Smooth muscle cell (in vitro differentiated cells): ENCODE measurements at regions not wholly inside any gene's neighbourhood (a gene's known extent, or its start where the extent isn't known, plus 50 kb on each side); places are given as distances from the start of the nearest gene placed in this dataset.
"Not testable (repeated sequence)": the region's sequence is repeated elsewhere in the genome, so short reads cannot be mapped to it uniquely, and the experiment has no call there.

ENCODE experiments used
- DNase-seq: peaks from one replicate; lab custom pipeline; 2025; ENCODE audit not compliant: unreplicated experiment; lab: John Stamatoyannopoulos, UW
- H2AFZ ChIP-seq: fragments of 200-600 bp; sonication (generic); 2 replicates; pipeline ENCODE4 v1.6.0; 2016; ENCODE audit warnings: antibody characterized with exemption, low read depth, mild to moderate bottlenecking
- H3F3A ChIP-seq: fragments of 200-600 bp; sonication (generic); 2 replicates; pipeline ENCODE4 v1.6.0; 2017; ENCODE audit warnings: antibody characterized with exemption, low read depth
- H3K27ac ChIP-seq: fragments of 200-600 bp; sonication (generic); 2 replicates; pipeline ENCODE4 v1.5.1; 2016; ENCODE audit warnings: low read depth, mild to moderate bottlenecking
- H3K27me3 ChIP-seq: fragments of 200-600 bp; sonication (generic); 2 replicates; pipeline ENCODE4 v1.6.1; 2016; ENCODE audit warnings: low read depth, mild to moderate bottlenecking
- H3K36me3 ChIP-seq: fragments of 200-600 bp; sonication (generic); 2 replicates; pipeline ENCODE4 v1.5.1; 2016; ENCODE audit warnings: low read depth
- H3K4me1 ChIP-seq: fragments of 200-600 bp; sonication (generic); 2 replicates; pipeline ENCODE4 v1.5.1; 2016; ENCODE audit warnings: low read depth
- H3K4me2 ChIP-seq: fragments of 200-600 bp; sonication (generic); 2 replicates; pipeline ENCODE4 v1.6.0; 2016; ENCODE audit warnings: mild to moderate bottlenecking
- H3K4me3 ChIP-seq: fragments of 200-600 bp; sonication (generic); 2 replicates; pipeline ENCODE4 v1.5.1; 2016; ENCODE audit warnings: mild to moderate bottlenecking
- H3K79me2 ChIP-seq: fragments of 200-600 bp; sonication (generic); 2 replicates; pipeline ENCODE4 v1.6.0; 2016; ENCODE audit warnings: low read depth, mild to moderate bottlenecking
- H3K9ac ChIP-seq: fragments of 200-600 bp; sonication (generic); 2 replicates; pipeline ENCODE4 v1.6.0; 2016; ENCODE audit warnings: low read depth
- H3K9me3 ChIP-seq: fragments of 200-600 bp; sonication (generic); replicated peaks from 2 replicates; pipeline ENCODE4 v1.5.1; 2016; ENCODE audit warnings: low read depth
- H4K20me1 ChIP-seq: fragments of 200-600 bp; sonication (generic); 2 replicates; pipeline ENCODE4 v1.6.0; 2016; ENCODE audit warnings: low read depth
- WGBS: methylation state at CpG from one replicate; pipeline ENCODE4 v1.1.7; 2016; ENCODE audit warnings: low lambda C conversion rate; 5-methylcytosine and 5-hydroxymethylcytosine counted together
- TF ChIP-seq, protein P1 (sequence below): fragments of 200-600 bp; sonication (generic); IDR thresholded peaks from 2 replicates; pipeline ENCODE4 v1.5.1; 2017; ENCODE audit warnings: borderline replicate concordance, mild to moderate bottlenecking, antibody characterized with exemption; ENCODE audit not compliant: insufficient read depth, poor library complexity, severe bottlenecking

DNA sequence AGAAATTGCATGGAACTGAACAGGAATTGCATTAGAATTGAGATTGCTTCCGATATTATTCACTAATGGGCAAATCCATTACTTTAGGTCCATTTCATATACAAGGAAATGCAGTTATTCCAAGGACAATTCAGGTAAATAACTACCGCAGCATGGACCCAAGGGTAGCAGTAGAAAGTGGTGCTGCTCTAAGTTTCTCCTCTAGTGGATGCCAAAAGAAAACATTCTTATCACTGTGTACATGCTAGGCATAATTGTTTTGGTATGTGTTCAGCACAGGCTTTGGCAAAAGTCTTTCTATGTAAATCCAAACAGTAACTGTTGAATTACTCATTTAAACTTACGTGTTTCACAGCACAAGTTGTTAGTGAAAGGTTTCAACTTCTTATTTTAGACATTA is 890.1 kb upstream of the ADAMTS5 start:
- not testable (repeated sequence) for H3K4me3 ChIP-seq, H3K9ac ChIP-seq, H3F3A ChIP-seq, H4K20me1 ChIP-seq, DNase-seq, H3K27me3 ChIP-seq, H3K79me2 ChIP-seq, H3K36me3 ChIP-seq, H3K9me3 ChIP-seq, H3K4me1 ChIP-seq, H2AFZ ChIP-seq
- Histone ChIP-seq H3K27ac (peak overlapping the region; percentile 3), H3K4me2 (peak overlapping the region; percentile 53)
- WGBS, result 60% methylated on average over 3 of the region's 3 CpGs

- no peak for DNase-seq
- 94% methylated on average over 3 of the region's 3 CpGs for WGBS
Measured at GRCh38 chr21:27841084-27841672, 874.3 kb upstream of the ADAMTS5 start.

GRCh38 chr21:27840262-27840661 is 873.4 kb upstream of the ADAMTS5 start:
- no peak overlapping the region for H3K4me2 ChIP-seq
- WGBS, result 88% methylated on average over 3 of the region's 3 CpGs
- no peak overlapping the region for H2AFZ ChIP-seq

More at GRCh38 chr21:27841084-27841672, 874.3 kb upstream of the ADAMTS5 start:
- Histone ChIP-seq H3K4me3 (no peak overlapping the region), H4K20me1 (no peaks in the 10 kb centered on the region), H3F3A (no peaks in the 10 kb centered on the region), H2AFZ (no peak overlapping the region), H3K9me3 (no peaks in the 10 kb centered on the region), H3K4me1 (no peaks in the 10 kb centered on the region), H3K27ac (no peak overlapping the region), H3K27me3 (no peaks in the 10 kb centered on the region), H3K36me3 (no peaks in the 10 kb centered on the region), H3K4me2 (no peak overlapping the region), H3K9ac (no peak overlapping the region), H3K79me2 (no peaks in the 10 kb centered on the region)
- TF ChIP-seq, protein P1, sequence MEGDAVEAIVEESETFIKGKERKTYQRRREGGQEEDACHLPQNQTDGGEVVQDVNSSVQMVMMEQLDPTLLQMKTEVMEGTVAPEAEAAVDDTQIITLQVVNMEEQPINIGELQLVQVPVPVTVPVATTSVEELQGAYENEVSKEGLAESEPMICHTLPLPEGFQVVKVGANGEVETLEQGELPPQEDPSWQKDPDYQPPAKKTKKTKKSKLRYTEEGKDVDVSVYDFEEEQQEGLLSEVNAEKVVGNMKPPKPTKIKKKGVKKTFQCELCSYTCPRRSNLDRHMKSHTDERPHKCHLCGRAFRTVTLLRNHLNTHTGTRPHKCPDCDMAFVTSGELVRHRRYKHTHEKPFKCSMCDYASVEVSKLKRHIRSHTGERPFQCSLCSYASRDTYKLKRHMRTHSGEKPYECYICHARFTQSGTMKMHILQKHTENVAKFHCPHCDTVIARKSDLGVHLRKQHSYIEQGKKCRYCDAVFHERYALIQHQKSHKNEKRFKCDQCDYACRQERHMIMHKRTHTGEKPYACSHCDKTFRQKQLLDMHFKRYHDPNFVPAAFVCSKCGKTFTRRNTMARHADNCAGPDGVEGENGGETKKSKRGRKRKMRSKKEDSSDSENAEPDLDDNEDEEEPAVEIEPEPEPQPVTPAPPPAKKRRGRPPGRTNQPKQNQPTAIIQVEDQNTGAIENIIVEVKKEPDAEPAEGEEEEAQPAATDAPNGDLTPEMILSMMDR, result no peak

DNA sequence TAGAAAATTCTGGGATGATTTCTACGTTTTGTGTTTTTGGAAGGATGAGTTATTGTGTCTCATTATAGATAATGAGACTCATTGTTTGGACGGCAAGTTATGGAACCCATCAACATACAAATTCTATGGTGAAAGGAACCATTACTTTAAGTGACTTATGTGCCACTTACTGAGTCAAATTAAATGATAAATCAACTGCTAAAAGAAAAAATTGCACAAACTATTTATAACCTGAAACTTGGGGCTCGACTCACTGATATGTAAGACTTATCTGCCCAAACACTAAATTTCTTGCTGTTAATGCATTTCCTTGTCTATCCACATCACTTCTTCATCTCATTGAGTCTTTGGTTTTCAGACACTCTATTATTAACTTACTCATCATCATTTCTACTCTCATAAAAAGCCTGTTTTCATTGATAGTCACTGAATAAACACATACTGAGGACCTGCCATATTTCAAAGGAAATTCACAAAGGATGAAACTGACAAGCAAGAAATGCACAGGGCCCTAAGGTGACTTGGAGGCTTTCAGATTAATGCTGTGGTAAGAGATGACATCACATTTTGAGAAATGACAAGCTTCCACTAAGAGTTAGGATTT is 872.7 kb upstream of the ADAMTS5 start:
- Histone ChIP-seq H3F3A (no peaks in the 10 kb centered on the region), H3K4me1 (no peaks in the 10 kb centered on the region), H3K4me2 (no peak overlapping the region), H3K79me2 (no peaks in the 10 kb centered on the region), H3K36me3 (no peaks in the 10 kb centered on the region), H3K9me3 (no peaks in the 10 kb centered on the region), H2AFZ (no peak overlapping the region), H3K9ac (no peak overlapping the region), H3K27ac (no peak overlapping the region), H4K20me1 (no peaks in the 10 kb centered on the region), H3K27me3 (no peaks in the 10 kb centered on the region), H3K4me3 (no peak overlapping the region)
- no peak for DNase-seq
- TF ChIP-seq, protein P1, result no peak
- WGBS, result 70% methylated on average over 3 of the region's 3 CpGs

More at GRCh38 chr21:27840262-27840661, 873.4 kb upstream of the ADAMTS5 start:
- no peaks in the 10 kb centered on the region for H3F3A ChIP-seq
- no peaks in the 10 kb centered on the region for H3K79me2 ChIP-seq
- H3K27me3 ChIP-seq, result no peaks in the 10 kb centered on the region
- no peaks in the 10 kb centered on the region for H3K9me3 ChIP-seq
- TF ChIP-seq, protein P1, result no peak
- H3K36me3 ChIP-seq, result no peaks in the 10 kb centered on the region
- H3K27ac ChIP-seq, result no peak overlapping the region
- H3K9ac ChIP-seq, result no peak overlapping the region
- no peaks in the 10 kb centered on the region for H3K4me1 ChIP-seq
- DNase-seq, result no peak
- no peak overlapping the region for H3K4me3 ChIP-seq
- no peaks in the 10 kb centered on the region for H4K20me1 ChIP-seq
